H7 (cell line): ENCODE measurements at regions not wholly inside any gene's neighbourhood (a gene's known extent, or its start where the extent isn't known, plus 50 kb on each side); places are given as distances from the start of the nearest gene placed in this dataset.

Experiments used
- DNase-seq: peaks from one replicate; pipeline ENCODE4 v3.0.0; 2012
- H3K27me3 ChIP-seq: 2 replicates; pipeline ENCODE4 v1.6.0; 2011; ENCODE audit warnings: mild to moderate bottlenecking, low read length; ENCODE audit not compliant: control insufficient read depth, insufficient read depth
- H3K36me3 ChIP-seq: replicated peaks from 2 replicates; pipeline ENCODE4 v1.5.1; 2011; ENCODE audit warnings: low read length; ENCODE audit not compliant: control insufficient read depth, insufficient read depth
- H3K4me3 ChIP-seq: 2 replicates; pipeline ENCODE4 v1.5.1; 2011; ENCODE audit warnings: low read depth, mild to moderate bottlenecking, control low read depth, low read length, moderate library complexity; ENCODE audit not compliant: insufficient read depth

GRCh38 chr19:33906578-33907335 lies 110.1 kb downstream of the KCTD15 start:
- DNase-seq, result peak; percentile 79
- no peaks in the 10 kb centered on the region for H3K27me3 ChIP-seq
- no peaks in the 10 kb centered on the region for H3K36me3 ChIP-seq
- peak overlapping the region; percentile 70 for H3K4me3 ChIP-seq

- no peaks in the 10 kb centered on the region for H3K27me3 ChIP-seq
- DNase-seq, result no peak
- H3K36me3 ChIP-seq, result no peaks in the 10 kb centered on the region
- H3K4me3 ChIP-seq, result no peak overlapping the region
Measured at GRCh38 chr19:33910922-33911321, 114.3 kb downstream of the KCTD15 start.

- Histone ChIP-seq H3K36me3 (no peaks in the 10 kb centered on the region), H3K27me3 (no peaks in the 10 kb centered on the region), H3K4me3 (no peak overlapping the region)
- DNase-seq, result no peak
Measured at GRCh38 chr19:33914599-33914998, 117.9 kb downstream of the KCTD15 start.

- no peak for DNase-seq
- H3K36me3 ChIP-seq, result no peaks in the 10 kb centered on the region
- H3K4me3 ChIP-seq, result no peak overlapping the region
- no peaks in the 10 kb centered on the region for H3K27me3 ChIP-seq
Measured at GRCh38 chr19:33916792-33917191, 120.1 kb downstream of the KCTD15 start.

- no peaks in the 10 kb centered on the region for H3K27me3 ChIP-seq
- no peak overlapping the region for H3K4me3 ChIP-seq
- DNase-seq, result no peak
- no peaks in the 10 kb centered on the region for H3K36me3 ChIP-seq
Measured at GRCh38 chr19:33919291-33919690, 122.6 kb downstream of the KCTD15 start.

GRCh38 chr19:33921165-33921564 lies 124.5 kb downstream of the KCTD15 start:
- no peaks in the 10 kb centered on the region for H3K27me3 ChIP-seq
- DNase-seq, result no peak
- H3K4me3 ChIP-seq, result no peak overlapping the region
- no peaks in the 10 kb centered on the region for H3K36me3 ChIP-seq

GRCh38 chr19:33926306-33926705 lies 129.6 kb downstream of the KCTD15 start:
- Histone ChIP-seq H3K4me3 (no peak overlapping the region), H3K27me3 (no peaks in the 10 kb centered on the region), H3K36me3 (no peaks in the 10 kb centered on the region)
- DNase-seq, result no peak

GRCh38 chr19:33927789-33928457 lies 131.3 kb downstream of the KCTD15 start:
- Histone ChIP-seq H3K27me3 (no peaks in the 10 kb centered on the region), H3K4me3 (no peak overlapping the region), H3K36me3 (no peaks in the 10 kb centered on the region)
- no peak for DNase-seq

GRCh38 chr19:33928458-33928950 lies 131.8 kb downstream of the KCTD15 start:
- Histone ChIP-seq H3K4me3 (no peak overlapping the region), H3K27me3 (no peaks in the 10 kb centered on the region), H3K36me3 (no peaks in the 10 kb centered on the region)
- DNase-seq, result no peak

- no peaks in the 10 kb centered on the region for H3K36me3 ChIP-seq
- no peak overlapping the region for H3K4me3 ChIP-seq
- no peaks in the 10 kb centered on the region for H3K27me3 ChIP-seq
- no peak for DNase-seq
Measured at GRCh38 chr19:33933931-33934330, 137.3 kb downstream of the KCTD15 start.

GRCh38 chr19:33938821-33939220 lies 142.2 kb downstream of the KCTD15 start:
- no peak for DNase-seq
- H3K27me3 ChIP-seq, result no peaks in the 10 kb centered on the region
- no peaks in the 10 kb centered on the region for H3K36me3 ChIP-seq
- H3K4me3 ChIP-seq, result no peak overlapping the region

- Histone ChIP-seq H3K27me3 (no peaks in the 10 kb centered on the region), H3K36me3 (no peaks in the 10 kb centered on the region), H3K4me3 (no peak overlapping the region)
- DNase-seq, result no peak
Measured at GRCh38 chr19:33941133-33941532, 144.5 kb downstream of the KCTD15 start.

GRCh38 chr19:33946535-33947264 lies 150.0 kb downstream of the KCTD15 start:
- H3K27me3 ChIP-seq, result no peaks in the 10 kb centered on the region
- no peak for DNase-seq
- no peak overlapping the region for H3K4me3 ChIP-seq
- no peaks in the 10 kb centered on the region for H3K36me3 ChIP-seq

- no peak for DNase-seq
- H3K36me3 ChIP-seq, result no peaks in the 10 kb centered on the region
- H3K27me3 ChIP-seq, result no peaks in the 10 kb centered on the region
- no peak overlapping the region for H3K4me3 ChIP-seq
Measured at GRCh38 chr19:33947265-33947964, 150.7 kb downstream of the KCTD15 start.
